GM21576 (cell line): ENCODE measurements at regions not wholly inside any gene's neighbourhood (a gene's known extent, or its start where the extent isn't known, plus 50 kb on each side); places are given as distances from the start of the nearest gene placed in this dataset.
"Not testable (repeated sequence)": the region's sequence is repeated elsewhere in the genome, so short reads cannot be mapped to it uniquely, and the experiment has no call there.

Experiments used
- ATAC-seq: cut with Tn5 transposase; IDR thresholded peaks from one replicate; pipeline ENCODE4 v1.9.1; 2021; ENCODE audit warnings: mild to moderate bottlenecking, moderate library complexity; ENCODE audit not compliant: unreplicated experiment

GRCh38 chr1:206403612-206404307 lies 66.5 kb upstream of the IKBKE start:
- ATAC-seq = not testable (repeated sequence)

GRCh38 chr1:206404309-206405027 lies 65.8 kb upstream of the IKBKE start:
- ATAC-seq = not testable (repeated sequence)

- not testable (repeated sequence) for ATAC-seq
Observed at GRCh38 chr1:206405282-206405681, 65.0 kb upstream of the IKBKE start.

GRCh38 chr1:206408371-206409288 lies 61.6 kb upstream of the IKBKE start:
- not testable (repeated sequence) for ATAC-seq

GRCh38 chr1:206411321-206411720 lies 59.0 kb upstream of the IKBKE start:
- no peak for ATAC-seq

- ATAC-seq = no peak
Observed at GRCh38 chr1:206415942-206416341, 54.3 kb upstream of the IKBKE start.

GRCh38 chr1:206417774-206418614 lies 52.3 kb upstream of the IKBKE start:
- no peak for ATAC-seq

GRCh38 chr1:206419250-206419649 lies 51.0 kb upstream of the IKBKE start:
- ATAC-seq = no peak

- no peak for ATAC-seq
Observed at GRCh38 chr1:206419783-206420182, 50.5 kb upstream of the IKBKE start.

GRCh38 chr1:206420471-206420870 lies 49.8 kb upstream of the IKBKE start:
- no peak for ATAC-seq
